NCI-H226 (cell line): ENCODE measurements at regions not wholly inside any gene's neighbourhood (a gene's known extent, or its start where the extent isn't known, plus 50 kb on each side); places are given as distances from the start of the nearest gene placed in this dataset.
"Not testable (repeated sequence)": the region's sequence is repeated elsewhere in the genome, so short reads cannot be mapped to it uniquely, and the experiment has no call there.

Experiments used
- DNase-seq: peaks from one replicate; pipeline ENCODE4 v3.0.0-alpha.2; 2015

DNA sequence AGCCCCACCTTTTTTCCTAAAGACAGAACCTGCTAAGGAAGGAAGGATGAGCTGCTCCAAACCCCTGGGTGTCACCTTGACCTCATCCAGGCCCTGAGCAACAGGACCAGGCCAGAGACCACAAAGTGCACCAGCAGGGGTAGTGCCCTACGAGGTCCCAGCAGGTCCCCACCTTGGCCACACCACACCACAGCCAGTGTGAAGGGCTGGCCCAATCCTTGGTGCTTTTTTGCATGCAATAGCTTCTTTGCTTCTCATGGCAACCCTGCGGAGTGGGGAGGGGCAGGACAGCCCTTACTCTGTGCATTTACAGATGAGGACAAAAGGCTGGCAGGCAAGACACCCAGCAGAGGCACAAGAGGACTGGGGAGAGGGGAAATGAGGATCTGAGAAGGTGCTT lies 352.6 kb downstream of the BCL11B start:
- no peak for DNase-seq

DNA sequence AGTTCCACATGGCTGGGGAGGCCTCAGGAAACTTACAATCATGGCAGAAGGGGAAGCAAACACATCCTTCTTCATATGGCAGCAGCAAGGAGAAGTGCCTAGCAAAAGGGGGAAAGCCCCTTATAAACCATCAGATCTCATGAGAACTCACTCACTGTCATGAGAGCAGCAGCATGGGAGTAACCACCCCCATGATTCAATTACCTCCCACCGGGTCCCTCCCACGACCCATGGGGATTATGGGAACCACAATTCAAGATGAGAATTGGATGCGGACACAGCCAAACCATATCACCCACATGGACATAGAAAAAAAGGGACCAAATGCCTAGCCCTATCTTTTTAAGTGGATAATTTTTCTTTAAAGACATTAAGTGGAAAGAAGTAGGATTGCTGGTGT lies 350.7 kb downstream of the BCL11B start:
- not testable (repeated sequence) for DNase-seq

DNA sequence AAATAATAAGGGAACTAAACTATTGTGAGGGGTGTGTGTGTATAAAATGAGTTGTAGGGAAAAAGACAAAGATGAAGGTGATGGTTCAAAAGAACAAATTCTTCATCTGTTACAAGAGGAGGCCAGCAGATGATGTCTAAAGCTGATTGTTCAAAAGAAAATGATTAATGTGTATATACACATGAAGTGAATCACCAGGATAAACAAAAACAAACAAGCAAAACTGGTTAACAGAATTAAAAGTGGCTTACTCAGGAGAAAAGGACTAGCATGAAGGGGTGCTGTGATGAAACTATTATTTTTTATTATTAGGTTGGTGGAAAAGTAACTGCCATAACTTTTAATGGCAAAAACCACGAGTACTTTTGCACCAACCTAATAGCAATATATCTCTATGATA lies 348.4 kb downstream of the BCL11B start:
- DNase-seq: no peak

DNA sequence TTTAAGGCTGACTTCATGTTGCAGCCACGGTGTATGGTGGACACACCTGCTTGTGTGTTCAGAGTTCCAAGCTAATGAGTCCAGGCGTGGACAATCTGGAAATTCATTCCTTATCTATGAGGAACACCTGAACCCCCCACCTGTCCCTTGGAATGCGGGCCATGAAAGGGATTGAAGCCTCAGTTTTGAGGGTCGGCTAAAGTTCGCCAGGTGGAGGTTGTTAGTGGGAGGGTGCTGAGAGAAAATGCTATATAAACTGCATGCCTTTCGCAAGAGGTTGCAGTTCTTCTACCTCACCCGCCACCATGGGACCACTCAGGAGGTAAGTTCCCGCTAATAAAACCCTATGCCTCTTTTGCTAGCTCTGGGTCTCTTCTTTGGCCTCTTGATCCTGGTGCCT lies 348.0 kb downstream of the BCL11B start:
- no peak for DNase-seq

DNA sequence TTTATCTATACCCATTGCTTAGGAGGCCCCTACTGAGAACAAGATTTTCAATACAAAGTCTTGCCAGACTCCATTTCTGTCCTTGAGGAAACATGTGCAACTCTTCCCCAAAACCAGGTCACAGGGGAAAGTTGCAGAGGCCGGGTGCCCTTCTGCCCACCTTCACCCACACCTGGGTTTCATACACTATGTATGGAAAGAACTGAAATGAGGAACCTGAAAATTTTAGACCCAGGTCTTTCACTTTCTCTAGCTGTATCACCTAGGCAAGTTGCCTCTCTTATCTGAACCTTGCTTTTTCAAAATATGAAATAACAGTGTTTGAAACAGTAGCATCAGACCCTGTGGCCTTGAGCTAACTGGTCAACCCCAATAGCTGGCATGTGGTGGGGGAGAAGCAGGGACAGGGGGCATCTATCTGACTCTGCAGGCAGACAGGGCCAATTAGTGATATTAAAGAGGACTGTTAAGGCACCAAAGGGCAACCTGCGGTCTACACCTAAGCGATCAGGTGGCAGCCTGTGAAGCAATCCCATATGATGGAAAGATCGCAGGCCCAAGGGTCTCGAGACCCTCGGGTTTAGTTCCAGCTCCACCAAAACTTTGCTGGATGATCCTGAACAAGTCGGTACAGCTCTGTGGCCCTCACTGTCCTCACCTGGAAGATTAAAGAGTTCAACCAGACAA lies 346.5 kb downstream of the BCL11B start:
- DNase-seq: no peak

DNA sequence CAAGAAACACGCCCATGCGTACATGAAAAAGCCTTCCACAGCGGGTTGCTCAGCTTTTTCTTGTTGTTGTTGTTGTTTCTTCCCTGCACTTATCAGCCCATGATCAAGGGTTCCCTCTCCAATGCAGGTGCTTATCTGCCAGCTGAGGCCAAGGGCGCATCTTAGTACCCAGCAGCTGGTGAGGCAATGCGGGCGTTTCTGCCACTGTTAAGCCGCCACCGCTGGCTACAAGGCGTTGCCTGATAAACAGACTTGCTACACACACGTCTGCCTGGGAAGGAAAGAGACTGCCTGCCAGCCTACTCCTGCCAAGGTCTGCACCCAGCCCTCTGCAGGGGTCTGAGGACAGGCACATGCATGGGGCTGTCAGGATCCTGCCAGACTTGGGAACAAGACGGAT lies 345.9 kb downstream of the BCL11B start:
- no peak for DNase-seq

DNA sequence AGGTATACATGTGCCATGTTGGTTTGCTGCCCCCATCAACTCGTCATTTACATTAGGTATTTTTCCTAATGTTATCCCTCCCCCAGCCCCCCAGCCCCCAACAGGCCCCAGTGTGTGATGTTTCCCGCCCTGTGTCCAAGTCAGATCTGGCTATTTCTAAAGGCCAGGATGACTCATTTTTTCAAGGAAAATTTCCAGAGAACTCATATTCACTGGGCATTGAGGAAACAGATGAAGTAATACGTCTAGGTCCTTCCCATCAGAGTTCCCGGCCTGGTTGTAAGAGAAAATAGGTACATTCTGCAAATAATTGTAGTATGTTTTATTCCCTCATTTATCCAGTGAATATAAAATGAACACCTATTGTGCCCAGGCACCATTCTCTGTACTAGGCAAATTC lies 345.2 kb downstream of the BCL11B start:
- no peak for DNase-seq

DNA sequence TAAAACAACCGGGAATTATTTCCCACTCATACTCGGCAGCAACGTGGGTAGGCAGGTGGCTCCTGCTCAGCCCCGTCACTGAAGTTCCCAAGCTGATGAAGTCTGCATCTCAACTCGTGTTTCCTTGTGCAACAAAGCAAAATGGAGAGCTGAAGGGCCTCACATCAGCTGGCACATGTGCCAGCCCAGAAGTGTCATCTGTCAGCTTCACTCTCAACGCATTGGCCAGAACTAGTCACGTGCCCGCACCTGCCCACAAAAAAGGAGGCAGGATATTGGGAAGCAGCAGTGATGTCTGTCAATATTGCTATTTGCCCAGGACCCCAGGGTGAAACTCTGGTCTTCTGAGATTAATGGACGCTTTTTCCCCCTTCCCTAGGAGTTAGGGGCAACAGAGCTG lies 344.0 kb downstream of the BCL11B start:
- DNase-seq: no peak

DNA sequence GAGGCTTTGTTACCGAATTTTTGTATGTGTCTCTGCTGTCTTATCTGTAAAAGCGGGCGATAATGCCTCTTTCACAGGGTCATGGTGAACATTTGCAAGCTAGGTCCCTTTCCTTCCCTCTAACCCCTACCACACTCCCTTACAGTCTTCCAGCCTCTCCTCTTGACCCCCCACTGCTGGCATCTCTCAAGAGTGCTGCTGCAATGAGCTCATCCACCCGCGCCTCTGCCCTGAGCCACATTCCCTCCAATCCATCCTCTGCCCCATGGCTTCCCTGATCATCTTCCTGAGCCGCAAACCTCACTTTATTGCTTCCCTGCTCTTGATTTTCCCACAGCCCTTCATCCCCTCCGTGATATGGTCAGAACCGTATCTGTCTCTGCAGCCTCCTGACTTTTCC lies 343.6 kb downstream of the BCL11B start:
- DNase-seq: no peak

DNA sequence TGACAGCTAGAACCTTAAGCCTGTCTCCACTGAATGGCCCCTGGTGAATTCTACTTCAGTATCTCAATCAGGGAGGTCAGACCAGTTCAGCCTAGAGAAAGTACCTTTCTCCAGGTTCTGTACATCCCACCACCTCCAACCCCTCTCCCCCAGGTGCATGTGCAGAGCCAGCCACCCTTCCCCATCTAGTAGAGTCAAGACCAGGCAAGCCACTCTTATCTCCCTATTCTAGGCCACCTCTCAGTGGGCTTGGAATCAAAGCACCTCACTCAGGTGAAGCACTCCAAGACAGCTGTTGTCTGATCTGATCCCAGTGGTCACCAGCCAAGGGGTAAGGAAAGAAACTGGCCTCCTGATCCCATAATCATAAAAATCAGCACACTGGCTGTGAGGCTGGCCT lies 340.9 kb downstream of the BCL11B start:
- no peak for DNase-seq

DNA sequence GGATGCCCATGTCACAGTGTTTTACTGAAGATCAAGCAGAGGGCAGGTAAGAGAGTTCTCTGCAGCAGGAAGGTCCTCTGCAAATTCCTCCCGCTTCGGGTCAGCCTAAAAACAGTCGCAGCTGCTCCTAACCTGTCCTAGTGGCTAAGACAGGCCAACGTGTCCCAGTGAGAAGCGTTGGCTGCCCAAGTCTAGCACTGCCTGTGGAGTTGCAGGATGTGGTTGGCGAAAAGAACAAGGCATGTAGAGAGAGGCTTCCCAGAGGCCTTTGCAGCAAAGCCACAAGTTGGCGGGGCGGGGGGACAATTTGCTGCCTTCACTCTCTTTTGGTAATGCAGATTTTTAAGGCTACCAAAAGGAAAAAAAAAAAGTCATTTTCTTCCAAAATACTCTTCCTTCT lies 340.1 kb downstream of the BCL11B start:
- DNase-seq: no peak

DNA sequence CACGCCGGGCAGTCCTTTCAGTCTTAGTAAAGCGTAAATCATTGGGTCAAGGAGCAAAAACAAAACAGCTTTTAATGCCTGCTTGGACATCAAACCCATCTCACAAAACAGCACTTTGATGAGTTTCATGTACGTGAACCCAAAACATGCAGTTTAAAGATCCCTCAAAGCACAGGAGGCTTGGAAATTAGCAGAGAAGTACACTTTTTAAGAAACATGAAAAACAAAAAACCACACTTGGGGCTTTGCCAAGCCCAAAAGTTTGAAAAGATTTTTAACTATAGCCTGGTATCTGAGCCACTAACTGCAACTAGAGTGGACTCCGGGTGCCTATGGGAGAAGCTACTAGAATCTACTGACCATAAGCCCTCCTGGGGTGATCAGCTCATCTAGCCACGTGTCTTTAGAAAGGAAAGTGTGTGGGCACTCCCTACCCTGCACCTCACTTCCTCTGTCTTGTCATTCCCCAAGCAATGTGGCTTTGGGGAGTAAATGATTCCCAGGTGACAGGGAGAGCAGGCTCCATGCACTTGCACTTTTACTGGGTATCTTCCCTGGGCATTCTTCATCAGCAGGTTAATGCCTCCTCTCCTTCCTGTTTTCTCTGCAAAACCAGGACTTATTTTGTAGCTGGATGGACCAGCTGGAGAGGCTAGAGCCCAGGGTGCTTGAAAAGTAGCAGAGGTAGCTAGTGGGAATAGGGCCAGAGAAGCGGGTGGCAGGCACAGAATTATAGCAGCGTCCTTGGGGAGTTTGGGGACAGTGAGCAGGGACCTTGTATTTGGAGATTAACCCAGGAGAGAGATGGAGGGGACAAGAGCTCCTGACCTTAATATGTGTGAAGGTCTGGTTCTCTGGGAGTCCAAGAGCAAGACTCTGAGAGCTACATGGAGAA lies 339.3 kb downstream of the BCL11B start:
- no peak for DNase-seq

DNA sequence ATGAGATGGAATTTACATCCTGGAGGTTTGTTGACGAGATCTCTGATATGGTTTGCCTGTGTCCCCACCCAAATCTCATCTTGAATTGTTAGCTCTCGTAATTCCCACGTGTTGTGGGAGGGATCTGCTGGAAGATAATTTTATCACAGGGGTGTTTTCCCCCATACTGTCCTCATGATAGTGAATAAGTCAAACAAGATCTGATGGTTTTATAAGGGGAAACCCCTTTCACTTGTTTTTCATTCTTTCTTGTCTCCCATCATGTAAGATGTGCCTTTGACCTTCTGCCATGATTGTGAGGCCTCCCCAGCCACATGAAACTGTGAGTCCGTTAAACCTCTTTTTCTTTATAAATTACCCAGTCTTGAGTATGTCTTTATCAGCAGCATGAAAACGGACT lies 337.4 kb downstream of the BCL11B start:
- not testable (repeated sequence) for DNase-seq

DNA sequence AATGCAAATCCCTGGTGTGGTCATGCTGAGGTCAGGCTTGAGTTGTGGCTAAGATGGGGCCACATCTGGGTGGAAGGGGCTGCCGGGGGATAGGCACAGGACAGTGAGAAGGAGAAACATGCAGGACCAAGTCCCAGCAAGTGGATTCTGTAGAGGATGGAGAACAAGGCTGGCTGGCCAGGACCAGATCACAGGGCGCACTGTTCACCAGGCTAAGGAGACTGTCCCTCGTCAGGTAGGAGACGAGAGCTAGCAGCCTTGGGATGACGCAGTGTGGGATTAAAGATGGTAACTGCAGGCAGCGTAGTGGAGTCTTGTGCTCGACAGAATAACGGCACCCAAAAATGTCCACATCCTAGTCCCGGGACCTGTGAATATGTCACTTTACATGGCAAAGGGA lies 336.1 kb downstream of the BCL11B start:
- DNase-seq: no peak

DNA sequence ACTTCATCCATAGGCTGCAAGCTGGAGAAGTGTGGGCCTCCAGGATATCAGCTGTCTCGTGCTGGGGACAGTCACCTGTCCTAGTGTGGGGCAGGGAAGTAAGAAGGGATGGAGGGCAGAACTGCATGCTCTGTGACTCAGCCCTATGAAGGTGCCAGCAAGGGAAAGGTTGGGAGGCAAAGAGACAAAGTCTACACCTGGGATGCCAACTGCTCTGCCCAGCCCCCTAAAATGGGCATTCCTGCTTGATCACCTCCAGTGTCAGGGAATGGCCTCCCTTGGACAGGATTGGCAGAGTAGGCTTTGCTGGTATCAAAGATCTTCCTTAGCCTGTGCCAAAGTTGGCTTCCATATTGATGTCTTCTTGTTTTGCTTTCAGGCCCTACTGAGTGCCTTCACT lies 335.0 kb downstream of the BCL11B start:
- no peak for DNase-seq

DNA sequence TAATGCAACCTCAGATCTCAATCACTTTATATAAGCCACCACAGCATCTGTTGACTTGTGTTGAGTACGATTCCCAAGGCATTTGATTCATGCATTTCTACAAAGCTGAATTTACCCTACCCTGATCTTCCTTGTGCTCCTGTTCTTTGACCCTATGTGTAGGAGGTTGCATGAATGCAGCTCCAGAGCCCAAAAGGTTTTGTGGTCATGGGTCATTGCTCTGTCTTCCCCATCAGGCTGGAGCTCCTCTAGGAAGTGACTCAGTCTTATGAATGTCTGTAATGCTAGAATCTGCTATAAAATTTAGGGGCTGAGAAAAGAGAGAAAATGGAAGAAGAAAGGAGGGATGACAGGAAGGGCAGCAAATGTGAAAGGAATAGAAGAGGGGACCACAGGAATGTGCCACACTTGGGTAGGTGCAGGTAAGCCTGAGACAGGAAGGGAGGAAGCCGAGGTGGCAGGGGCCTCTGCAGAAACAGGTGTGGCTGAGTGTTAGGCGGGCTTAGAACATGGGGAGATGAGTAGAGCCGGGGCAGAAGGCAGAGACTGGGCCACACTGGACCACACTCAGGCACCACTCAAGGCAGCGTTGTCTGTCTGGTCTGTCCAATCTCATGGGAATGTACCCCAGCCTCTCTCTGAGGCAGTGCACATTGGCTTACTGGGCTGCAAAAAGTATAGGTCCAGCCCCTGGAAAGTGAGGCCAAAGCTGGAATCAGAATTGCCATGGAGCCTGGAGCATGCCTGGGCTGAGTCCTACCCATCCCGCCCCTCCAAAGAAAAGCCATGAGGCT lies 334.1 kb downstream of the BCL11B start:
- no peak for DNase-seq

DNA sequence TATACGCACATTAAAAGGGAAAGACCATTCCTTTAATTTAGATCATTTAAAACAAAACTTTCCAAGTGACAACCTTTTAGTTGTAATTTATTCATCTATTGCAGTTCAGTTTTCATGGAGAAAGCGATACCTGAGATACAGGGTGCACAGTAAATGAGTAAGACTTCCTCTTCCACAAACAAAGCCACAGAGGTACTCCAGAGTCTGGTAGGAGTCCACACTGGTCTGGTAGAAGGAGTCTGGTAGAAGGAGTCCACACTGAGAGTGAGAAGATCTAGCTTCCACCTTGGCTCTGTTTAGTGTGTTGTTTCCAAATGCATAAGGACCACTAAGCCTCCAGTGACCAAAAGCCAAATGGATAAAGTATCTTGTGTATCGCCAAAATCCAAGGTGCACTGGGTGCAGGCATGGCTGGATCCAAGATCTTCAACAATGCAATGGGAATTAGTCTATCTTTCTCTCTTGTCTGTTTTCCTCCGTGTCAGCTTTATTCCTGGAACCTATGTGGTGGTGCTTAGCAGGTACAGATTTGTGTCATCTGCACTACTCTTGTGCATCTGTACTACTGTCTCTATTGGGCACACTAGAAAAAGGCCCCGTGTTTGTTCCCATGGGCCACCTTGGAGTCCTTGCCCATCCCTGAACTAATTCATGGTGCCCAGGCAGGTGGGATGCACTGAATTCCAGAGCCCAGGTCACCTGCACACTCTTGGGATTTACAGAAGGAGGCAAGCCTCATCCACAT lies 331.1 kb downstream of the BCL11B start:
- no peak for DNase-seq

DNA sequence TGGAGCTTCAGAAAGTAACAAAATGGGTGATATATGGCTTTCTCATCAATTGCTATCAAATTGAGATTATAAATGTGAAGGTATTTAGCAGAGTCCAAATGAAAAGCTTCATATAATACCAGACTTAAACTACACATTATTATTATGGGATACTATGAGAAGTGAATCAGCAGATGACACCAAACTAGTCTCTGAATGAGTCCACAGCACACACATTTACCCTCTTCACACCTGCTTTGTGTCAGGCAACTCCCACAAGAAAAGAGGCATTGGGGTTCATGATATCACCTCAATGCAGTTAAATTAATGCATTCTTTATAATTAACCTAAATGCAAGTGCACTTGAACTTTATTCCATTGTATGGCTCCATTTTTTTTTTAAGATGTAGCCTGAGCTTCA lies 330.5 kb downstream of the BCL11B start:
- DNase-seq: no peak

DNA sequence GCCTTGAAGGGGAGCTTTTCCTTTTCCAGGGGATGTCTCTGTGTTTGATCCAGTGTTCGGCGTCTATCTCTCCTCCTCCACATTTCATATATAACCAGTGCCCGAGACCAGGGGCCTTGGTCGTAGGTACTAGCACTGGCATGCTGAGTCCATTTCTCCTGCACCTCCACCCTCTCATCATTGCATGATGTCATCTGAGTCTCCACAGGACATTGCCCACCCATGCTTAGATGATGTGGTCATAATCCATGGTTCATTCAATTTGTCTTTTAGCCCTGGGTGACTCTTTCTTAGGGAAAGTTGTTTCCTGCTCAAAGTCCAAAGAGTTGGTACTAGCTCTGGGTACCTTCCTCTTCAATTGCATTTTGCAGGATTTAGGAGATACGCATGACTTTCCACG lies 328.1 kb downstream of the BCL11B start:
- no peak for DNase-seq

DNA sequence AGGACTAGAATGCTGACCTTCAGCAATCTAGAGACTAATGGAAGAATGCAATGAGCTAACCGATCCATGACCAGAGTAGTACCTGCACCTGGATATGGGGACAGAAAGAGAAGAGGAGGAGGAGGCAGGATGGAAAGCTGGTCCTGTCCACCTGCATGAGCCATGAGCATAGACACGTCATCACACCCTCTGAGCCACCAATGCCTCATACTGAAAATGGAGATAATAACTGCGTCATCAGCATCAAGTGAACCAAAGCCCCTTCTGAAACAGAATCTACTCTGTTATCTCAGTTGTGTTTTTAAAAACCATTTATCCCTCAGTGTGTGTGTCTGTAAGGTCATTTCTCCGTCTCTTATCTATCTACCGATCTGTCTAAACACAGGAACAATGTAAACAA lies 327.0 kb downstream of the BCL11B start:
- no peak for DNase-seq

DNA sequence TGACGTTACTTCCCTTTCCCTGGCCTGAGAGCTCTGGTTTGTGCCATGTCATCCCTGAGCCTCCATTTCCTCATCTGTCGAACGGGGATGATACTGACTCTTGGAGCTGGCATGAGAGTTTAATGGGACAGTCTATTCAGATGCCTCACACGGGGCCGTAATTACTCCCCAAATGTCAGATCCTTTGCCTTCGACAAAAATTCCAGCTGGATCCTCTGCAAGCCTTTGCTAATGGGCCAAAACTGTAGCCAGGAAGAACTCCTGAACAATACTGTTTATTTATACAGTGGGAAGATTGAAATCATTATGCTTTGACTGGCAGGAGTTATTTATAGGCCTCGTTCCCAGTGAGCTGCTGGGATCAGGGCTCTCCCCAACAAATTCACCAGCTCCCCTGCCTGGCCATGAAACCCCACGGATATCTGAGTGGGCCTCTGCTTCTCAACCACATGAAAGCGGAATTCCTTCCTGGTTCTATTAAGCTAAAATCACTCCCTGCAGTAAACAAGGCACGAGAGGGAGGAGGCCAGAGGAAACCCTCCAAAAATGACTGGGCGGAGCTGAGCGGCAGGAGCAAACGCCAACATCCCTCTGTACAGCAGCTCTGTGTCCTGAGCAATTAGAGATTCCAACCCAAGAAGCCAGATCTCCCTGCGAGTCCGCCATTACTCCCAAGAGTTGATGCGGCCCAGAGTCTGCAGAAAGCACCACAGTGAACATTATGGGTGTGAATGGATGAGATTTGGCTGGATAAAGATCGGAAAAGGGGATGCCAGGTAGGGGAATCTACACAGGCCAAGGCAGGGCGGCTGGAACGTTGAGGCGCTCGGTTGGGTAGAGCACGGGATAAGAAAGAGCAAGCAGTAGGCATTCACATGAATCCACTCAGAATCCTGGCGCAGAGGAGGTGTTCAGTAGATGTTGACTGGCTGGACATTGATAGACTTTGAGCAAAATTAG lies 326.1 kb downstream of the BCL11B start:
- DNase-seq: no peak

DNA sequence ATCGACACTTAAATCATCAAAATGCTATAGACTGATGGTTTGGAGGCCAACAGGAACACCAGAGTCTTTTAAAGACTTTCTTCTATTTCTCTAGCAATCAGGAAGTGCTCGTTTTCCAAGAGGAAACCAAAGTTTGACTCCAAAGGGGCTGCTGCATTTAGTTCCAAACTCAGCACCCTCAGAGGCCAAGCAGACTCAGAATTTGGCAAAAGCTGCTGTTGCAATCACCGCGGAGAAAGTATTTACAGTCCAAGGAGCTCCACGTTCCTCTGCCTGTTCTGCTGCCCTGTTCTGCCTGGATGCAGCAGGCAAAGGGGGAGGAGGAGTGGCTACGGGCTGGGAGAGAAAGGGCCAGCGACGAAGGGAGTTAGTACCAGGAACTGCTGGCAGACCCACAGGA lies 325.1 kb downstream of the BCL11B start:
- no peak for DNase-seq
